ENCODE measurements at regions not wholly inside any gene's neighbourhood (a gene's known extent, or its start where the extent isn't known, plus 50 kb on each side); places are given as distances from the start of the nearest gene placed in this dataset.

- no peak for TF ChIP-seq CTCF (IDR thresholded peaks at IDR 0.05)
- no peak for TF ChIP-seq EZH2 (IDR thresholded peaks at IDR 0.05; ENCODE audit: borderline replicate concordance, insufficient read depth, low read depth, low read length, poor library complexity, severe bottlenecking)
Observed at GRCh38 chr13:22454586-22454985, 726.2 kb upstream of the SGCG start.

Measured in B cell (primary cell).